ENCODE measurements at regions not wholly inside any gene's neighbourhood (a gene's known extent, or its start where the extent isn't known, plus 50 kb on each side); places are given as distances from the start of the nearest gene placed in this dataset.

DNA sequence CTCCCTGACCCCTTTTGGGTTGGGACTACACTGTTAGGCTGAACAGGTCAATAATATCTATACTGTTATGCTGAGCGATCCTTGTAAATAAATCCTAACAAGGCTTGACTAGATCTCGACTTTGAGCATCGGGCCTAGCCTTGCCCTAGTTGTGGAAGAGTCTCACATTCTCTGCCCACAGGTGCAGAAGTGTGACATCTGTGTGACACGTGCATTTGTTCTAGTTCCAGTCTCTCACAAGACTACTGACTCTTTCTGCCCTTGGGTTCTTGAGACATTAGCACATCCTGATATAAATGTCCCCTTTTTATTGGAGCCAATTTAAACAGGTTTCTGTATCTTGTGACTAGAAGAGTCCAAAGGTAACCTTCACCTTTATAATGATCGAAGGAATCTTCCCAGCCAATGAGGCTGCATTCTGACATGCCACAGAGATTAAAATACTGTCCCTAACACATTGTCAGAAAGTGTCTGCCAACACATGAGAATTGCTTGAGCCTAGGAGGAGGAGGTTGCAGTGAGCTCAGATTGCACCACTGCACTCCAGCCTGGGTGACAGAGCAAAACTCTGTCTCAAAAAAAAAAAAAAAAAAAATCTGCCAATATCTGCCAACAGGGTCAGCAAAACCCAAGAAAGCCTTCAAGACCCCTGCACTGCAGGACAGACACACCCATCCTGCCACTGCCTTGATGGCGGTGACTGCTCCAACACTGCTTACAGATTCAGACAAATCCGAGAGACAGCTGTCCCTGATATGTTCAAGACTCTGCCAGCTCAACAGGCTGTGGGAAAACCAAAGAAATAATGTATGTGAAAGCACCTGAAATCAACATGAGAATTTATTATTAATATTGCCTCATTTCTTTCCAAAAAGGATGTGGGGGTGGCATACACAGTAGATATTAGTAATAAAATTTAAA lies 56.5 kb upstream of the PSEN2 start:
- Histone ChIP-seq H3K9me3 (ENCODE audit: control insufficient read depth, insufficient read depth, low read length) (no peaks in the 10 kb centered on the region), H2AK5ac (ENCODE audit: low read depth, low read length) (peak overlapping the region; percentile 69; the same call in 1 of the 2 replicates), H2BK15ac (ENCODE audit: low read depth, low read length) (0 out of 3 replicates have a peak overlapping the region, but pooled peaks have one; percentile 59), H2AK9ac (replicated peaks; ENCODE audit: low read depth, low read length, poor library complexity) (no peak overlapping the region), H3K14ac (replicated peaks; ENCODE audit: low read depth, low read length) (0 out of 2 replicates have a peak overlapping the region, but pooled peaks have one; percentile 19), H3K4me3 (ENCODE audit: insufficient read depth, low read depth, low read length) (no peak overlapping the region), H3K79me1 (ENCODE audit: low read depth in 1 of 2, low read length in 2 of 2) (no peaks in the 10 kb centered on the region), H3K36me3 (ENCODE audit: control insufficient read depth, insufficient read depth, low read length) (no peaks in the 10 kb centered on the region), H3K4me2 (ENCODE audit: low read depth, low read length) (no peak overlapping the region), H2BK5ac (ENCODE audit: low read depth, low read length, poor library complexity, severe bottlenecking) (peak overlapping the region; percentile 35), H3K27me3 (ENCODE audit: control insufficient read depth, insufficient read depth, low read length) (peaks cover 8% of the 10 kb centered on the region), H3K18ac (ENCODE audit: low read depth, low read length) (no peak overlapping the region), H3K27ac (ENCODE audit: insufficient read depth, low read length) (peak overlapping the region; percentile 37; the same call in 1 of the 2 replicates), H4K8ac (ENCODE audit: low read depth in 2 of 2, low read length in 2 of 2) (peak overlapping the region in 1 of 2 experiments; percentile 24; a peak in 1 of 4 replicates), H3K9ac (ENCODE audit: low read depth, low read length) (no peak overlapping the region), H2AFZ (replicated peaks; ENCODE audit: low read length, poor library complexity) (peak overlapping the region; percentile 63), H2BK20ac (ENCODE audit: low read depth, low read length) (no peak overlapping the region; the same call in 1 of the 2 replicates), H3K23ac (ENCODE audit: low read depth, low read length) (no peak overlapping the region), H3K4me1 (ENCODE audit: control insufficient read depth, insufficient read depth, low read length) (peaks cover 9% of the 10 kb centered on the region; the same call in 1 of the 2 replicates), H3K4ac (ENCODE audit: low read depth, low read length) (peak overlapping the region; percentile 55; the same call in 1 of the 2 replicates), H2BK120ac (ENCODE audit: low read depth, low read length) (no peak overlapping the region; the same call in 1 of the 2 replicates), H4K5ac (ENCODE audit: low read depth, low read length) (no peak overlapping the region), H3K56ac (ENCODE audit: extremely low read depth, insufficient read depth, low read length) (no peak overlapping the region), H4K20me1 (ENCODE audit: insufficient read depth, low read length) (peaks cover 5% of the 10 kb centered on the region; the same call in 1 of the 2 replicates), H3K9me1 (ENCODE audit: insufficient read depth, low read length) (peaks cover 4% of the 10 kb centered on the region), H4K91ac (ENCODE audit: insufficient read depth, low read depth, low read length) (no peak overlapping the region)
- DNase-seq (no peak), ATAC-seq (ENCODE audit: low read depth) (no peak)
- in situ Hi-C loops (cut with MboI; ENCODE audit: low sequenced_read_pairs) (no loop called here), intact Hi-C loops (cut with micrococcal nuclease) (no loop called here), dilution Hi-C loops (cut with HindIII; ENCODE audit: low sequenced_read_pairs, unreplicated experiment) (no loop called here)
- 60% methylated on average over 1 of the region's 7 CpGs; no CpG with 5 or more reads in 1 of the 2 experiments for WGBS, 2 experiments (ENCODE audit: extremely low coverage in 2 of 2, insufficient read length in 1 of 2)
- TF ChIP-seq MXI1 (IDR thresholded peaks at IDR 0.05; ENCODE audit: borderline replicate concordance, low read depth, low read length) (no peak), SMC3 (IDR thresholded peaks at IDR 0.05; ENCODE audit: low read depth, low read length) (no peak)
- POLR2A ChIA-PET (ENCODE audit: unreplicated experiment), result interaction anchor here (0.6 kb wide), 1 partner anchor 233 kb away, joined by 7 read pairs; no protein-coding TSS in a partner anchor
- BruUV-seq (replicated peaks), result no TSS peak
- CTCF ChIA-PET, result interaction anchor here (0.5 to 1.2 kb wide), 3 partner anchors 19 to 664 kb away, joined by 3 read pairs; no protein-coding TSS in a partner anchor

Measured in IMR-90 (cell line).